DMS114 treated with DMSO at 0.1 percent for 48 hours (cell line): ENCODE measurements at regions not wholly inside any gene's neighbourhood (a gene's known extent, or its start where the extent isn't known, plus 50 kb on each side); places are given as distances from the start of the nearest gene placed in this dataset.

Experiments
- DNase-seq: peaks from one replicate; lab custom pipeline; 2025; ENCODE audit not compliant: unreplicated experiment; lab: John Stamatoyannopoulos, UW

- DNase-seq = no peak
Observed at GRCh38 chr3:459311-459670, 262.7 kb downstream of the CHL1 start.

- DNase-seq = no peak
Observed at GRCh38 chr3:461006-461405, 264.4 kb downstream of the CHL1 start.

GRCh38 chr3:462851-463250, 266.3 kb downstream of the CHL1 start:
- no peak for DNase-seq

GRCh38 chr3:463252-464192, 267.0 kb downstream of the CHL1 start:
- no peak for DNase-seq

- DNase-seq = no peak
Observed at GRCh38 chr3:464255-464654, 267.7 kb downstream of the CHL1 start.

GRCh38 chr3:468172-468571, 271.6 kb downstream of the CHL1 start:
- no peak for DNase-seq

- no peak for DNase-seq
Observed at GRCh38 chr3:473033-473800, 276.7 kb downstream of the CHL1 start.

- no peak for DNase-seq
Observed at GRCh38 chr3:474828-475227, 278.3 kb downstream of the CHL1 start.

- no peak for DNase-seq
Observed at GRCh38 chr3:480070-480469, 283.5 kb downstream of the CHL1 start.

GRCh38 chr3:481111-481510, 284.5 kb downstream of the CHL1 start:
- no peak for DNase-seq

GRCh38 chr3:481680-482079, 285.1 kb downstream of the CHL1 start:
- no peak for DNase-seq

GRCh38 chr3:482479-482878, 285.9 kb downstream of the CHL1 start:
- no peak for DNase-seq

- no peak for DNase-seq
Observed at GRCh38 chr3:484341-484740, 287.8 kb downstream of the CHL1 start.

GRCh38 chr3:487614-488013, 291.1 kb downstream of the CHL1 start:
- no peak for DNase-seq

GRCh38 chr3:492586-493316, 296.2 kb downstream of the CHL1 start:
- DNase-seq = no peak

- DNase-seq = no peak
Observed at GRCh38 chr3:494190-494589, 297.6 kb downstream of the CHL1 start.

- no peak for DNase-seq
Observed at GRCh38 chr3:498487-498886, 301.9 kb downstream of the CHL1 start.

- no peak for DNase-seq
Observed at GRCh38 chr3:499001-499761, 302.6 kb downstream of the CHL1 start.

- no peak for DNase-seq
Observed at GRCh38 chr3:502486-502885, 305.9 kb downstream of the CHL1 start.

- no peak for DNase-seq
Observed at GRCh38 chr3:513301-513700, 316.7 kb downstream of the CHL1 start.

- no peak for DNase-seq
Observed at GRCh38 chr3:514192-514591, 317.6 kb downstream of the CHL1 start.
